KMS-11 (cell line): ENCODE measurements at regions not wholly inside any gene's neighbourhood (a gene's known extent, or its start where the extent isn't known, plus 50 kb on each side); places are given as distances from the start of the nearest gene placed in this dataset.

Source experiments
- H2AFZ ChIP-seq: fragments of 200-600 bp; sonication (generic); 2 replicates; pipeline ENCODE4 v1.6.1; 2016; ENCODE audit warnings: antibody characterized with exemption, mixed run types, low read depth
- H3K27ac ChIP-seq: fragments of 200-600 bp; sonication (generic); 2 replicates; pipeline ENCODE4 v1.6.1; 2016; ENCODE audit warnings: mild to moderate bottlenecking, mixed run types
- H3K27me3 ChIP-seq: fragments of 200-600 bp; sonication (generic); 2 replicates; pipeline ENCODE4 v1.6.1; 2017; ENCODE audit warnings: mild to moderate bottlenecking, low read depth, mixed run types, moderate library complexity; ENCODE audit not compliant: insufficient read depth
- H3K36me3 ChIP-seq: fragments of 200-600 bp; sonication (generic); 2 replicates; pipeline ENCODE4 v1.6.1; 2017; ENCODE audit warnings: mild to moderate bottlenecking, mixed run types; ENCODE audit not compliant: insufficient read depth
- H3K4me1 ChIP-seq: fragments of 200-600 bp; sonication (generic); 2 replicates; pipeline ENCODE4 v1.6.1; 2016; ENCODE audit warnings: mild to moderate bottlenecking, low read depth, mixed run types; ENCODE audit not compliant: poor library complexity, severe bottlenecking
- H3K4me2 ChIP-seq: fragments of 200-600 bp; sonication (generic); 2 replicates; pipeline ENCODE4 v1.7.0; 2016; ENCODE audit warnings: mild to moderate bottlenecking, mixed run types
- H3K4me3 ChIP-seq: fragments of 200-600 bp; sonication (generic); IDR thresholded peaks from 2 replicates; pipeline ENCODE4 v1.6.1; 2017; ENCODE audit warnings: low read depth, low read length, mixed read lengths; ENCODE audit not compliant: insufficient read depth
- H3K79me2 ChIP-seq: fragments of 200-600 bp; sonication (generic); 2 replicates; pipeline ENCODE4 v1.6.1; 2016; ENCODE audit warnings: low read depth, mixed run types; ENCODE audit not compliant: insufficient read depth
- H3K9ac ChIP-seq: fragments of 200-600 bp; sonication (generic); 2 replicates; pipeline ENCODE4 v1.6.1; 2016; ENCODE audit warnings: mild to moderate bottlenecking, mixed run types
- H4K20me1 ChIP-seq: fragments of 200-600 bp; sonication (generic); 2 replicates; pipeline ENCODE4 v1.6.1; 2016; ENCODE audit warnings: mild to moderate bottlenecking, mixed run types; ENCODE audit not compliant: insufficient read depth
- CTCF ChIP-seq: fragments of 200-600 bp; sonication (generic); conservative IDR thresholded peaks from 2 replicates; pipeline ENCODE4 v1.6.1; 2017; ENCODE audit warnings: low read depth, mild to moderate bottlenecking, antibody characterized with exemption, low read length, moderate library complexity, mixed read lengths

- no peak overlapping the region for H3K4me2 ChIP-seq
- no peaks in the 10 kb centered on the region for H4K20me1 ChIP-seq
- no peak overlapping the region for H2AFZ ChIP-seq
- H3K36me3 ChIP-seq, result no peaks in the 10 kb centered on the region
- no peaks in the 10 kb centered on the region for H3K27me3 ChIP-seq
- no peak for TF ChIP-seq CTCF
- H3K4me1 ChIP-seq, result peaks cover 16% of the 10 kb centered on the region
- H3K4me3 ChIP-seq, result no peak overlapping the region
- no peak overlapping the region for H3K27ac ChIP-seq
- no peaks in the 10 kb centered on the region for H3K79me2 ChIP-seq
- no peak overlapping the region for H3K9ac ChIP-seq
Measured at GRCh38 chr2:176457481-176457880, 188.2 kb downstream of the MTX2 start.

GRCh38 chr2:176461098-176461808 lies 192.0 kb downstream of the MTX2 start:
- H3K36me3 ChIP-seq, result no peaks in the 10 kb centered on the region
- H3K27me3 ChIP-seq, result no peaks in the 10 kb centered on the region
- H3K79me2 ChIP-seq, result no peaks in the 10 kb centered on the region
- H3K27ac ChIP-seq, result no peak overlapping the region
- H3K9ac ChIP-seq, result no peak overlapping the region
- no peaks in the 10 kb centered on the region for H3K4me1 ChIP-seq
- TF ChIP-seq CTCF, result no peak
- H3K4me2 ChIP-seq, result no peak overlapping the region
- no peak overlapping the region for H3K4me3 ChIP-seq
- no peaks in the 10 kb centered on the region for H4K20me1 ChIP-seq
- H2AFZ ChIP-seq, result no peak overlapping the region

- Histone ChIP-seq H3K4me1 (no peaks in the 10 kb centered on the region), H3K4me2 (no peak overlapping the region), H3K36me3 (no peaks in the 10 kb centered on the region), H3K27me3 (no peaks in the 10 kb centered on the region), H2AFZ (no peak overlapping the region), H3K4me3 (no peak overlapping the region), H3K79me2 (no peaks in the 10 kb centered on the region), H4K20me1 (no peaks in the 10 kb centered on the region), H3K27ac (no peak overlapping the region), H3K9ac (no peak overlapping the region)
- no peak for TF ChIP-seq CTCF
Measured at GRCh38 chr2:176461809-176462670, 192.8 kb downstream of the MTX2 start.

GRCh38 chr2:176463546-176463945 lies 194.3 kb downstream of the MTX2 start:
- H3K27ac ChIP-seq, result no peak overlapping the region
- H3K9ac ChIP-seq, result no peak overlapping the region
- H3K4me1 ChIP-seq, result no peaks in the 10 kb centered on the region
- no peaks in the 10 kb centered on the region for H3K27me3 ChIP-seq
- no peaks in the 10 kb centered on the region for H3K79me2 ChIP-seq
- no peak overlapping the region for H3K4me2 ChIP-seq
- no peak overlapping the region for H2AFZ ChIP-seq
- H3K4me3 ChIP-seq, result no peak overlapping the region
- no peak for TF ChIP-seq CTCF
- no peaks in the 10 kb centered on the region for H4K20me1 ChIP-seq
- H3K36me3 ChIP-seq, result no peaks in the 10 kb centered on the region
